Endothelial cell of umbilical vein (primary cell): ENCODE measurements at regions not wholly inside any gene's neighbourhood (a gene's known extent, or its start where the extent isn't known, plus 50 kb on each side); places are given as distances from the start of the nearest gene placed in this dataset.

ENCODE experiments used
- BruUV-seq: library from RNA; stranded (reverse); fragments of 400-500 nt; replicated peaks from 2 replicates; lab custom pipeline; 2021; lab: Mats Ljungman, UMichigan
- CTCF ChIA-PET: fragments of 300-600, 350-600 bp; sonication (Branson Sonifier 250); formaldehyde crosslinking; loops from one replicate; lab custom pipeline; 2021; ENCODE audit warnings: antibody characterized with exemption, inconsistent platforms; lab: Charles Lee
- POLR2A ChIA-PET: fragments of 300-600, 350-600 bp; sonication (Branson Sonifier 250); formaldehyde crosslinking; loops from one replicate; lab custom pipeline; 2021; ENCODE audit warnings: antibody characterized with exemption, inconsistent platforms; lab: Charles Lee
- DNase-seq: peaks from one replicate; pipeline ENCODE4 v3.0.0-alpha.2; 2011; ENCODE audit warnings: low read depth, low spot score
- FAIRE-seq: peaks from 2 replicates; lab custom pipeline; 2011; peaks lifted over from hg19 to GRCh38; lab: Jason Lieb, UNC
- H2AFZ ChIP-seq: 2 replicates; pipeline ENCODE4 v1.6.0; 2012; ENCODE audit warnings: low read depth, low read length, control low read depth, inconsistent platforms
- H3K27ac ChIP-seq: 2 replicates; pipeline ENCODE4 v1.5.1; 2011; ENCODE audit warnings: low read depth, mild to moderate bottlenecking, control low read depth, low read length, moderate library complexity; ENCODE audit not compliant: insufficient read depth
- H3K27me3 ChIP-seq, 2 experiments: 2 replicates each; pipeline versions ENCODE4 v1.6.0 to v1.6.1; 2011; ENCODE audit warnings: low read length in 2 of 2, mixed read lengths in 1 of 2; ENCODE audit not compliant: control insufficient read depth in 2 of 2, insufficient read depth in 2 of 2
- H3K36me3 ChIP-seq, 2 experiments: 2 replicates in 1 of 2; 3 replicates in 1 of 2; pipeline ENCODE4 v1.5.1; 2011; ENCODE audit warnings: low read length in 2 of 2, mild to moderate bottlenecking in 1 of 2, moderate library complexity in 1 of 2; ENCODE audit not compliant: control insufficient read depth in 2 of 2, insufficient read depth in 2 of 2; ENCODE audit errors: extremely low read depth in 1 of 2
- H3K4me1 ChIP-seq: 3 replicates; pipeline ENCODE4 v1.5.1; 2011; ENCODE audit warnings: mild to moderate bottlenecking, low read length; ENCODE audit not compliant: control insufficient read depth, insufficient read depth; ENCODE audit errors: extremely low read depth
- H3K4me2 ChIP-seq: 2 replicates; pipeline ENCODE4 v1.6.1; 2011; ENCODE audit warnings: low read length, control low read depth, mixed read lengths; ENCODE audit not compliant: insufficient read depth
- H3K4me3 ChIP-seq, 3 experiments: fragments of 200-600 bp in 1 of 3; sonication (generic), shearing (Covaris generic) in 1 of 3; replicated peaks in 1 of 3; 2 replicates each; pipeline ENCODE4 v1.5.1; 2011 to 2016; ENCODE audit warnings: control low read depth in 3 of 3, low read length in 3 of 3, mild to moderate bottlenecking in 2 of 3, inconsistent platforms in 1 of 3, low read depth in 1 of 3, moderate library complexity in 1 of 3; ENCODE audit not compliant: insufficient read depth in 1 of 3
- H3K79me2 ChIP-seq: 2 replicates; pipeline ENCODE4 v1.6.0; 2012; ENCODE audit warnings: low read length, inconsistent platforms; ENCODE audit not compliant: control insufficient read depth, insufficient read depth
- H3K9ac ChIP-seq: replicated peaks from 2 replicates; pipeline ENCODE3; 2011; ENCODE audit warnings: low read length, control low read depth; ENCODE audit not compliant: insufficient read depth; ENCODE audit errors: extremely low read depth
- H3K9me1 ChIP-seq: replicated peaks from 3 replicates; pipeline ENCODE4 v1.6.0; 2011; ENCODE audit warnings: mild to moderate bottlenecking, low read length; ENCODE audit not compliant: control insufficient read depth, insufficient read depth; ENCODE audit errors: extremely low read depth
- H3K9me3 ChIP-seq: replicated peaks from 2 replicates; pipeline ENCODE4 v1.5.1; 2012; ENCODE audit warnings: low read length, inconsistent platforms; ENCODE audit not compliant: control insufficient read depth, insufficient read depth
- H4K20me1 ChIP-seq: replicated peaks from 2 replicates; pipeline ENCODE3; 2011; ENCODE audit warnings: mild to moderate bottlenecking, low read length; ENCODE audit not compliant: control insufficient read depth, insufficient read depth; ENCODE audit errors: extremely low read depth
- CTCF ChIP-seq, 2 donors: IDR thresholded peaks; 1 replicate in 1 of 2; 2 replicates in 1 of 2; pipeline ENCODE4 v1.5.1; 2011; ENCODE audit warnings: low read length in 2 of 2, mild to moderate bottlenecking in 2 of 2, moderate library complexity in 2 of 2, control low read depth in 1 of 2, inconsistent platforms in 1 of 2, low read depth in 1 of 2; ENCODE audit not compliant: insufficient read depth in 1 of 2; ENCODE audit errors: extremely low read depth in 1 of 2
- EZH2 ChIP-seq: IDR thresholded peaks from 2 replicates; pipeline ENCODE4 v1.6.1; 2012; ENCODE audit warnings: borderline replicate concordance, low read depth, mild to moderate bottlenecking, moderate library complexity, low read length, inconsistent platforms; ENCODE audit not compliant: severe bottlenecking
- FOS ChIP-seq: IDR thresholded peaks from 2 replicates; pipeline ENCODE4 v1.6.1; 2011; ENCODE audit warnings: mild to moderate bottlenecking, low read length, moderate library complexity, borderline replicate concordance; ENCODE audit not compliant: insufficient read depth
- GATA2 ChIP-seq: IDR thresholded peaks from 2 replicates; pipeline ENCODE4 v1.7.0; 2011; ENCODE audit warnings: low read depth, mild to moderate bottlenecking, moderate library complexity, mixed read lengths, low read length; ENCODE audit not compliant: insufficient read length, insufficient read depth
- JUN ChIP-seq: IDR thresholded peaks from 2 replicates; pipeline ENCODE4 v1.6.1; 2011; ENCODE audit warnings: borderline replicate concordance, low read depth; ENCODE audit not compliant: insufficient read length, insufficient read depth
- MAX ChIP-seq: IDR thresholded peaks from 2 replicates; pipeline ENCODE4 v1.6.1; 2011; ENCODE audit not compliant: insufficient read depth, insufficient read length
- MYC ChIP-seq: IDR thresholded peaks from one replicate; pipeline ENCODE4 v1.6.1; 2011; ENCODE audit warnings: mild to moderate bottlenecking, low read depth, low read length
- POLR2A ChIP-seq: IDR thresholded peaks from 2 replicates; pipeline ENCODE4 v1.6.1; 2012; ENCODE audit warnings: low read depth, mild to moderate bottlenecking, control low read depth, low read length
- POLR2AphosphoS5 ChIP-seq: IDR thresholded peaks from 2 replicates; pipeline ENCODE4 v1.6.1; 2012; ENCODE audit warnings: low read depth, mild to moderate bottlenecking, control low read depth, low read length, moderate library complexity; ENCODE audit not compliant: insufficient read depth
- dilution Hi-C: fragments of 300-500 bp; cut with MboI; formaldehyde crosslinking; loops from one replicate; pipeline ENCODE4 v1.15.0; 2019; ENCODE audit warnings: low sequenced_read_pairs; ENCODE audit not compliant: extremely low pct_ligation_motif_present
- intact Hi-C: fragments of 100-400 bp; cut with micrococcal nuclease; formaldehyde crosslinking; loops from one replicate; pipeline ENCODE4 v1.10.0; 2022

GRCh38 chr22:47769652-47770051, 1007.2 kb downstream of the TBC1D22A start:
- intact Hi-C loops (no loop called here), dilution Hi-C loops (no loop called here)
- no peak overlapping the region for H3K4me3 ChIP-seq
- H3K9me3 ChIP-seq, result no peaks in the 10 kb centered on the region
- no peaks in the 10 kb centered on the region for H3K36me3 ChIP-seq
- no TSS peak for BruUV-seq
- no peak overlapping the region for H3K4me2 ChIP-seq
- H3K27ac ChIP-seq, result no peak overlapping the region
- H3K79me2 ChIP-seq, result no peaks in the 10 kb centered on the region
- no peaks in the 10 kb centered on the region for H4K20me1 ChIP-seq
- FAIRE-seq (no peak), DNase-seq (no peak)
- no peaks in the 10 kb centered on the region for H3K27me3 ChIP-seq
- TF ChIP-seq CTCF (IDR thresholded peaks at IDR 0.05; ENCODE audit: extremely low read depth in 1 of 2, insufficient read depth in 1 of 2, low read depth in 1 of 2, low read length in 2 of 2) (no peak), JUN (no peak), POLR2AphosphoS5 (no peak), MAX (no peak), MYC (no peak), POLR2A (no peak), GATA2 (no peak), FOS (no peak), EZH2 (no peak)
- H3K9ac ChIP-seq, result no peak overlapping the region
- H3K9me1 ChIP-seq, result no peaks in the 10 kb centered on the region
- no peak overlapping the region for H2AFZ ChIP-seq
- H3K4me1 ChIP-seq, result no peaks in the 10 kb centered on the region
- CTCF ChIA-PET, result no interaction called here
- POLR2A ChIA-PET, result no interaction called here
